Ishikawa (cell line): ENCODE measurements at regions not wholly inside any gene's neighbourhood (a gene's known extent, or its start where the extent isn't known, plus 50 kb on each side); places are given as distances from the start of the nearest gene placed in this dataset.

Source experiments
- CEBPB ChIP-seq: IDR thresholded peaks from 2 replicates; pipeline ENCODE4 v1.6.1; 2012
- CREB1 ChIP-seq: IDR thresholded peaks from 2 replicates; pipeline ENCODE4 v1.6.1; 2012; ENCODE audit warnings: low read depth
- EGR1 ChIP-seq: IDR thresholded peaks from 2 replicates; pipeline ENCODE4 v1.6.1; 2012
- EP300 ChIP-seq: IDR thresholded peaks from 2 replicates; pipeline ENCODE4 v1.6.1; 2012; ENCODE audit warnings: borderline replicate concordance
- FOXM1 ChIP-seq: IDR thresholded peaks from 2 replicates; pipeline ENCODE4 v1.6.1; 2012; ENCODE audit warnings: low read depth, borderline replicate concordance
- MAX ChIP-seq: IDR thresholded peaks from 2 replicates; pipeline ENCODE4 v1.6.1; 2012
- NFIC ChIP-seq: IDR thresholded peaks from 2 replicates; pipeline ENCODE4 v1.6.1; 2012
- RAD21 ChIP-seq: IDR thresholded peaks from 2 replicates; pipeline ENCODE4 v1.6.1; 2012; ENCODE audit warnings: low read depth
- REST ChIP-seq: IDR thresholded peaks from 2 replicates; pipeline ENCODE4 v1.6.1; 2012; ENCODE audit warnings: low read depth, mild to moderate bottlenecking
- TAF1 ChIP-seq: IDR thresholded peaks from 2 replicates; pipeline ENCODE4 v1.6.1; 2012; ENCODE audit warnings: low read depth, mild to moderate bottlenecking
- TCF12 ChIP-seq: IDR thresholded peaks from 2 replicates; pipeline ENCODE4 v1.6.1; 2012; ENCODE audit warnings: low read depth
- TEAD4 ChIP-seq: IDR thresholded peaks from 2 replicates; pipeline ENCODE4 v1.6.1; 2012
- USF1 ChIP-seq: IDR thresholded peaks from 2 replicates; pipeline ENCODE4 v1.6.1; 2012
- YY1 ChIP-seq: IDR thresholded peaks from 2 replicates; pipeline ENCODE4 v1.6.1; 2012; ENCODE audit warnings: low read depth
- ZBTB7A ChIP-seq: IDR thresholded peaks from 2 replicates; pipeline ENCODE4 v1.6.1; 2012; ENCODE audit warnings: low read depth

- TF ChIP-seq CEBPB: no peak
- no peak for TF ChIP-seq YY1
- TF ChIP-seq REST: no peak
- TF ChIP-seq ZBTB7A: no peak
- no peak for TF ChIP-seq TAF1
- TF ChIP-seq EGR1: no peak
- no peak for TF ChIP-seq USF1
- no peak for TF ChIP-seq CREB1
- no peak for TF ChIP-seq TEAD4
- no peak for TF ChIP-seq NFIC
- TF ChIP-seq FOXM1: no peak
- no peak for TF ChIP-seq EP300
Observed at GRCh38 chr18:41036346-41036745, 918.7 kb upstream of the PIK3C3 start.

- TF ChIP-seq TAF1 (no peak), TEAD4 (no peak), YY1 (no peak), EP300 (no peak), CREB1 (no peak), EGR1 (no peak), CEBPB (no peak), MAX (no peak), REST (no peak), FOXM1 (no peak), NFIC (no peak), ZBTB7A (no peak), TCF12 (no peak), RAD21 (no peak), USF1 (no peak)
Observed at GRCh38 chr18:41034413-41034812, 920.6 kb upstream of the PIK3C3 start.

- TF ChIP-seq FOXM1 (no peak), CREB1 (no peak), NFIC (no peak), RAD21 (no peak), EGR1 (no peak), TEAD4 (no peak), YY1 (no peak), CEBPB (no peak), MAX (no peak), ZBTB7A (no peak), TAF1 (no peak)
Observed at GRCh38 chr18:41025666-41026065, 929.4 kb upstream of the PIK3C3 start.

- TF ChIP-seq TAF1: no peak
- no peak for TF ChIP-seq TEAD4
- TF ChIP-seq ZBTB7A: no peak
- no peak for TF ChIP-seq REST
- no peak for TF ChIP-seq CREB1
- TF ChIP-seq EGR1: no peak
- no peak for TF ChIP-seq FOXM1
- TF ChIP-seq NFIC: no peak
Observed at GRCh38 chr18:41024792-41025191, 930.2 kb upstream of the PIK3C3 start.

GRCh38 chr18:41022484-41022883, 932.5 kb upstream of the PIK3C3 start:
- TF ChIP-seq RAD21 (no peak), EP300 (no peak), CEBPB (no peak), TCF12 (no peak), EGR1 (no peak), CREB1 (no peak), YY1 (no peak), FOXM1 (no peak), REST (no peak), NFIC (no peak), ZBTB7A (no peak), MAX (no peak), USF1 (no peak), TEAD4 (no peak), TAF1 (no peak)
